GM19467 (cell line): ENCODE measurements at regions not wholly inside any gene's neighbourhood (a gene's known extent, or its start where the extent isn't known, plus 50 kb on each side); places are given as distances from the start of the nearest gene placed in this dataset.

Experiments
- ATAC-seq: cut with Tn5 transposase; IDR thresholded peaks from one replicate; pipeline ENCODE4 v1.9.1; 2021; ENCODE audit warnings: mild to moderate bottlenecking, moderate library complexity; ENCODE audit not compliant: unreplicated experiment

- no peak for ATAC-seq
Measured at GRCh38 chr1:57839067-57839466, 415.2 kb upstream of the DAB1 start.

GRCh38 chr1:57835620-57836019, 411.8 kb upstream of the DAB1 start:
- no peak for ATAC-seq

- no peak for ATAC-seq
Measured at GRCh38 chr1:57833296-57833695, 409.4 kb upstream of the DAB1 start.

GRCh38 chr1:57832612-57833011, 408.8 kb upstream of the DAB1 start:
- no peak for ATAC-seq

GRCh38 chr1:57831624-57832023, 407.8 kb upstream of the DAB1 start:
- ATAC-seq = no peak

GRCh38 chr1:57826535-57826934, 402.7 kb upstream of the DAB1 start:
- ATAC-seq = no peak

- ATAC-seq = no peak
Measured at GRCh38 chr1:57824535-57824934, 400.7 kb upstream of the DAB1 start.

GRCh38 chr1:57820356-57821095, 396.7 kb upstream of the DAB1 start:
- no peak for ATAC-seq

- no peak for ATAC-seq
Measured at GRCh38 chr1:57819893-57820292, 396.0 kb upstream of the DAB1 start.

- ATAC-seq = no peak
Measured at GRCh38 chr1:57803586-57803985, 379.7 kb upstream of the DAB1 start.

- no peak for ATAC-seq
Measured at GRCh38 chr1:57800376-57800775, 376.5 kb upstream of the DAB1 start.

- no peak for ATAC-seq
Measured at GRCh38 chr1:57799490-57800115, 375.7 kb upstream of the DAB1 start.

GRCh38 chr1:57798543-57798942, 374.7 kb upstream of the DAB1 start:
- no peak for ATAC-seq

GRCh38 chr1:57797084-57797483, 373.2 kb upstream of the DAB1 start:
- ATAC-seq = no peak

- no peak for ATAC-seq
Measured at GRCh38 chr1:57796616-57797015, 372.8 kb upstream of the DAB1 start.

GRCh38 chr1:57795886-57796285, 372.0 kb upstream of the DAB1 start:
- no peak for ATAC-seq

- no peak for ATAC-seq
Measured at GRCh38 chr1:57794078-57794477, 370.2 kb upstream of the DAB1 start.

- no peak for ATAC-seq
Measured at GRCh38 chr1:57791497-57791896, 367.6 kb upstream of the DAB1 start.

GRCh38 chr1:57789936-57790335, 366.1 kb upstream of the DAB1 start:
- no peak for ATAC-seq

- ATAC-seq = no peak
Measured at GRCh38 chr1:57788313-57788712, 364.5 kb upstream of the DAB1 start.

GRCh38 chr1:57784356-57784755, 360.5 kb upstream of the DAB1 start:
- ATAC-seq = no peak

GRCh38 chr1:57782357-57782756, 358.5 kb upstream of the DAB1 start:
- no peak for ATAC-seq
